ENCODE measurements at regions not wholly inside any gene's neighbourhood (a gene's known extent, or its start where the extent isn't known, plus 50 kb on each side); places are given as distances from the start of the nearest gene placed in this dataset.

DNA sequence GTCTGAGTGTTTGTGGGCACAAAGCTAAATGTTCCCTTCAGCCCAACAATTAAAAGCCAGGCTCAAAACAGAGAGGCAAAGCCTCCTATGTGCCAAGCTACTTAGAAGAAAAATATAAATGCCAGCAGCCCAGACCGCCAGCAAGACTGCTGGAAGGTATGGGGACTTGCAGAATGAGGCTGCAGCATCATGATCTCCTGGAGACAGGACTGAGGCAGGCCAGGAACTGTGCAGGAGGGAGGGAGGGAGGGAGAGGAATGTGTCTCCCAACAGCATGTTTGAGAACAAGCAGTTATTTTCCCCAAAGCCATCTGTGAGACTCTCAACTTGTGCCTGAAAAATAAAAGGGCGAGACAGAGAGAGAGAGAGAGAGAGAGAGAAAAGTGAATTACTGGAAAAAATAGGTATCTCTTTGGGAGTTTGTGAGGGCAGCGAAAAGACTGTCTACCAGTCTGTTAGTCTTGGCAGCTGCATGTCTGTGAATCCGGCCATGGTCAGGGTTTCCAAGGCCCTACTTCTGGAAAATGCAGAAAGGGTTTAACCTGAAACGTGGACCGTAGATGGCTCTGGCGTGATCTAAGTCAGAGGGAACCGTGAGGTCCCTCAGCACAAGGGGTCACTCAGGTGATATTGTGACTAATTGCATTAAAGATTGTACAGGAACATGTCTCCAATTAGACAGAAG is 139.7 kb upstream of the COL8A1 start:
- DNase-seq: no peak

DNA sequence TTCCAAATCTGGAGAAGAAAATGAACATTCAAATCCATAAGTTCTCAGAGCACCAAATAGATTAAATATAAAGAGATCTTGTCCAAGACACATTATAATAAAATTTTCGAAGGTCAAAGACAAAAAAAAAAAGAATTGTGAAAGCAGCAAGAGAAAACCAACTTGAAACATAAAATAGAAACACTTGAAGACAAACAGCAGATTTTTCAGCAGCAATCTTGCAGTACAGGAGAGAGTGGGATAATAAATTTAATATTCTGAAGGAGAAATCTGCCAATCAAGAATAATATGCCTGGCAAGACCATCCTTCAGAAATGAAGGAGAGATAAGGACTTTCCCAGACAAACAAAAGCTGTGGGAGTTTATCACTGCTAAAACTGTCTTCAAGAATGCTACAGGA is 150.5 kb upstream of the COL8A1 start:
- DNase-seq: no peak

DNA sequence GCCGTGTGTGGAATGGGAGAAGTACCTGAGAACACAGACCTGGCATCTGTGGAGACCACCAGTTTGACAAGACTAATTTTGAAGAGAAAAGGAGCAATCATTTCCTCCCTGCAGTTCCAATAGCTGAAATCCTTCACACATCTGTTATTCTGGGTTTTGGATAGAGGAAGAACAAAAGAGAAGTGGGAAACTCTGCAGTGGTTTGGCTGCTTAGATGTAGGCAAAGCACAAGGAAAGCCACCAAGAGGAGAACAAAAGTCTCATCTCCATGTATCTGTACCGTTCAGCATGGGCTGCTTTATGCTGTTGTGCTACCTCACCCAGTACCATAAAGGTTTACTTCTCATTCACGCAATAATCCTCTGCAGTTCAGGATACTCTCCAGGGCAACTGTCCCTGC is 153.1 kb upstream of the COL8A1 start:
- DNase-seq: no peak

DNA sequence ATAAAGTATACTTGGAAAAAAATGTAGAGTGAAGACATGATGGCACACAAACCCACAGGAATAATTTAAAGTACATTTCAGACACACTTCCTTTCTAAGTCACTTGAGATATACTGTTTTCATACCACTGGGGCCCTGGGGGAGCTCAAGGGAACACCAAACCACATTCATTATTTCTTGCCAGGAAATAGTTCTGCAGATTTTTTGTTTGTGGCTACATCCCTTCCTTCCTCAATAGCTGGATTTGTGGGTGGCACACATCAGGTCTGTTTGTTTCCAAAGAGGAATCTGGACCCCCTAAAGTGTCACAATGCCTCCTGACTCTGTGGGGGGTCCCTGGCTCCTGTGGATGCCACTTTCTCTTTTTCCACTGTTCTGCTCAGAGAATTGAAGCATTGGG is 153.5 kb upstream of the COL8A1 start:
- no peak for DNase-seq

DNA sequence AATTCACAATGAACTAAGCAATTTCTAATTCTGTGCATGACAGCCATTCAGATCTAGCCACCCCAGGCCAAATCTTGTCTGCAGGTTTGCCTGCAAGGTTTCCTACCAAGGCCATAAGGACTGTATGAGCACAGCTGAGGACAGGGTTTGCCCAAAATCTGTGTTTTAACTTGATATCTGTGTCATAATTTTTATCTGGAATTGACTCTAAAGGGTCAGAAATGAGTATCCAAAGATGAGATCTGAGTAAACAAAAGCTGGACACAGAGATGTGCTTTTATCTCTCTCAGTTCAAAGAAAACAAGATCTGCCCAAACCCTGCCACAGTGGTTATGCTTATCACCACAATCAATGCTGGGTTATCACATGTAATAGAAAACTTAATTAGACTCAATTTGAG is 154.6 kb upstream of the COL8A1 start:
- no peak for DNase-seq

DNA sequence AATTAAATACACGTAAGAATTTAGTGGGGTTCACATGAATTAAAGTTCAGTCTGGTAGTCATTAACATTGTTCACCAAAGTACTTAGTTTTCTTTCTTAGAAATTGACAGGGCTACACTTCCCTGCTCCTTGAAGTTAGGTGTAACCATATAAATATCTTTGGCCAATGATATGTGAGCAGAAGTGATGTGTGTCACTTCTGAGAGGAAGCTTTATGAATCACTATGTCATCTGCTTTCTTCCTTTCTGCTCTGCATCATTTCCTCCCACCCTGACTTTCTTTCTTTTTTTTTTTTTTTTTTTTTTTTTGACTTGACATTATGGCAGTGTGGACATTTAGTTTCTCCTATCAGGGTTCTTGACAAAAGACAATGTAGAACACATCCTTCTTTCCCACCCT is 156.2 kb upstream of the COL8A1 start:
- no peak for DNase-seq

DNA sequence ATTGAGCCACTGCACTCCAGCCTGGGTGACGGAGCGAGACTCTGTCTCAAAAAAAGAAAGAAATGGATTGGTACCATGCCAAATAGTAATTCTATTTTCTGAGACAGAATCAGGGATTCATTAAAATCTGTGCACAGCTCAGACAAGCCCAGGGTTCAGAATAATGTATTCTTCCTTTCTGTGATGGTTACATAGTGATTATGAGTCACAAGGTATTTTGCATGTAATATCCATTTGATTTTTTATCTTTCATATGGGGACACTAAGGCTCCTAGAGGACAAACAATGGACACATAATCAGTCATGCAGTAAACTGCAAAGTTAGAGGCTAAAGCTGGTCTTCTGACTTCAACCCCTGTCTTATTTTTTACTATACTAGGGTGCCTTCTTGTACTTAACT is 156.8 kb upstream of the COL8A1 start:
- no peak for DNase-seq

DNA sequence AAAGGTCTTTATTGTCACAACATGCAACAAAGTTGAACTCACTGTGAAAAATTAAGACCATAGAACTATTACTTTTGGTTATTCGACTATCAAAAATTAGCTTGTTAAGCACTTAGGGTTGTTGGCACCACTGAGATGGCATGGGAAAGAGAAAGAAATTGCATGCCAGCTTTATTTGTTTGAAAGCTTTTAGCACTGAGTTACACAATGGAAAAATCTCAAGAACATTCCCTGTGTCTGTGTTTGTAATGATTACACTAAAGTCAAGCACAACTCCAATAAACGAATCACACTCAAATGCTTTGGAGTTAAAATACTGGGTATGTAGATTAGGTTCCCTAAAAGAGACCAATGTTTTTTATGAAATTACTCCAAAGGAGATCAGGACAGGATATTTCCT is 158.6 kb upstream of the COL8A1 start:
- no peak for DNase-seq

DNA sequence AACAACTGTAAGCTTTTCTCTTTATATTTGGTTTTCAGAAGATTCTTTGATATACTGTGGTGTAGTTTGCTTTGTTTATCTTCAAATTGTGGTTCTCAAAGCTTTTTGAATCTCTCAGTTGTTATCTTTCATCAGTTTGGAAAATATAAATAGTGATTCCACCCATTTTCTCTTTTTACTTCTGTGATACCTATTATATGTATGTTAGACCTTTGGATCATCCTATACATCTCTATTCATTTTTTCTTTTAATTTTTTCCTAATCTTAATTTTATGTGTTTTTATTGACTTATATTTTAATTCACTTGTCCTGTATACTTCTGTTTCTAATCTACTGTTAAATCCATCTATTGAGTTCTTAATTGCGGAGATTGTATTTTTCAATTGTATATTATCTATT is 160.7 kb upstream of the COL8A1 start:
- DNase-seq: no peak

DNA sequence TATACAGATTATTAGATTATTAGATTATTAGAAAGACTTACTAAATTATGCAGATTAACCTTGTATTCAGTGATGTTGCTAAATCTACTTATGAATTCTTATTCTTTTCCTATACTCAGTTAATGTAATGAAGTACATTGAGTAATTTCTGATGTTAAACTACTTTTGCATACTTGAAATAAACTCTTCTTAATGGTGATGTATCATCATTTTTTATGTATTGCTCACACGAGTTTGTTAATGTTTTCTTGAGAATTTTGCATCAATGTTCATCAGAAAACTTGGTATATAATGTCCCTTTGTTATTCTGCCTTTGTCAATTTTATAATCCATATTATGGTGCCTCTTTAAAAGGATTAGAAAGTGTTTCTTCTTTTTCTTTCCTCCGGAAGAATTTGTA is 163.2 kb upstream of the COL8A1 start:
- no peak for DNase-seq

DNA sequence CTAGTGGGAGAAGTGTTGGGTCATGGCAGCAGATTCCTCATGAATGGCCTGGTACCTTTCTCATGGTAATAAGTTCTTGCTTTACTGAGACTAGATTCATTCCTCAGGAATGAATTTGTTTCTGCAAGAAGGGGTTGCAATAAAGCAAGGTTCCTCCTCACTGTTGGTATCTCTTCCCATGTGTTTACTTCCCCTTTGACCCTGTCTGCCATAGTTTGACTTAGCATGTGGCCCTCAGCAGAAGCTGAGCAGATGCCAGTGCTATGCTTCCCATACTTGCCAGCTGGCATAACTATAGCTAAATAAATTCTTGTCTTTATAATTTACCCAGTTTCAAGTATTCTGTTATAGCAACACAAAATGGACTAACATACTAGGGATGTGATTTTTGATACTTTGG is 163.6 kb upstream of the COL8A1 start:
- DNase-seq: no peak

DNA sequence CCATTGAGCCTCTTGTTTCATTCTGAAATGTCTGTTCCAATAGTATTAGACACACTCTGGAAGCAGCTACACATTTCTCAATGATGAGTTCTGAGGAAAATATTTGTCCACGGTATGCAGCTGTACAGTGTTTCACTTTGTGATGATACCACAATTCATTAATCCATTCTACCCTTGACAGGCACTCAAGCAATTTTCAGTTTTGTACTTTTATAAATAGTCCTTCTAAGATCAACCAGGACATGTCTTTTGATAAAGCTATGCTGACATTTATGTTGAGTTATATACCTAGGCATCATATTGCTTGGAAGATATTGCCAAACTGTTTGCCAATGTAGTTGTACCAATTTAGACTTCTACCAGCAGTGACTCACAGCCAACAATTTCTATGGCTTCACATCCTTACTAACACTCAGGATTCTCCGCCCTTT is 165.1 kb upstream of the COL8A1 start:
- no peak for DNase-seq

DNA sequence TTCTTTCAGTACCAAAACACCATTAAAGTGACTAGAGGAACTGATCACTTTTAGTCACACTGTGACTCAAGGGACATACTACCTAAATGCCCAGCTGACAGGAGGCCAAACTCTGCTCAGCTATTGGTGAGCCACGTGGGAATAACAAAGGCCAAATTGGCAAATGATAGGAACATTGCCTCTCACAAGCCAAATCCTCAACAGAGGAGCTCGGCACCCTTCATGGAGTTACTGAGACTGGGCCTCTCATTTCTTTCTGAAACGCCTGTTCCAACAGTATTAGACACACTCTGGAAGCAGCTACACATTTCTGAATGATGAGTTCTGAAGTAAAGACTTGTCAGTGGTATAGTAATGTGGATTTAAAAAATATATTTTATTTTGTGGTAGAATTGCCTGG is 166.0 kb upstream of the COL8A1 start:
- DNase-seq: no peak

DNA sequence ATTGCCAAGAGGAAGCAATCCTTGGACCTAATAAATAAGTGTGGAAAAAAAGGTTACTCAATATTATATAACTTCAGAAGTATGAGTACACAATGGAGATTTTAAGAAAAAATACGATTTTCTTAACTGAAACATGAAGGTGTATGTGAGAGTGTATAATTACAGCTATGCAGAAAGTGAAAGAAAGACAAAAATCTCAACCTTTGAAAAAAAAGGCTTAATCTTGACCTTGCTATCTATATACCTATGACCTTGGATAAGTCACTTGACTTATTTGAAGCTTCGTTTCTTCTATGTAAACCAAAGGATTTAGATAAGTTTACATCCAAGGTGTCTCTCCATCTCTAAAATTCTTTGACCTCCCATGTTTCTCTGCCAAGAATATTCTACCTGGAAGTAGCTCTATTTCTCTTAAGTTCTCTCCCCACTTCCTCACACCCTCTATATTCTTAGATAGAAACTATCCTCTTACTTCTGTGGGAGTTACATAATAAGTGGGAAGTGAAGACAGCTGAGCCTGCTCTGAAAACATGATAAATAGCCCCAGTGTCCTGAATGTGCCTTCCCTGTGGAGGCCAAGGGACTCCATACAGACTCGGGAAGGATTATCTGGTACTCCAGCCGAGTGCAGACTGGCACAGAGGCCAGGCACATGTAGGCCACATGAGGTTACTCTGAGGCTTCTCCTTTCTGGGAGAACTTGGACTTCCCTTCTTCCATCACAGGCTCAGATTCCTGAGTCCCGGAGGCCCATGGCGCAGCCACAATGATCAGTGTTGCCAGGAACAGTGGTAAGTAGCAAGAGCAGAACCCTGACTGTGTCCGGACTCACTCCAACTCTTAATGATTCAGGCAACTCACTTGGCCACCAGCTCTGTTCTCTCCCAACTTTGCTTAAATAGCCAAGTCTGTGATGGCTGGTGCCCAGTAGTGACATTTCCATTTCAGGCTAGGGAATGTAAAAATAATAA is 166.8 kb upstream of the COL8A1 start:
- DNase-seq: no peak

DNA sequence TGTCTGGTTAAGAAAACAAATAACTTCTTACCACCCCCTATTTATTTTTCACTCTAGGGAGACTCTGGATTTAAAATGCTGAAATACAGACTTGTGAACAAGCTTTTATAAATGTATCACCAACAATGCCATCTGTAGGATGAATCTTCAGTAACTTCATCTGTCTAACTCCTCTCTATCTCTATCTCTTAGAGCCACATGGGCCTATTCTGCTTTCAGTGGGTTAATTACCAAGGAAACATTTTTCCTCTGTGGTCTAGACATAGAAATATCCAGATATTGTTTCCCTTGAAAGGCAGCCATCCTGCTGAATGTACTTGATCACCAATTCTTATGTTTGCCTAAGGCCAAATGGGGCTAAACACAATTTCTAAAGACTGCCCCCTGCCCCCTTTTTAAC is 167.6 kb upstream of the COL8A1 start:
- DNase-seq: no peak

DNA sequence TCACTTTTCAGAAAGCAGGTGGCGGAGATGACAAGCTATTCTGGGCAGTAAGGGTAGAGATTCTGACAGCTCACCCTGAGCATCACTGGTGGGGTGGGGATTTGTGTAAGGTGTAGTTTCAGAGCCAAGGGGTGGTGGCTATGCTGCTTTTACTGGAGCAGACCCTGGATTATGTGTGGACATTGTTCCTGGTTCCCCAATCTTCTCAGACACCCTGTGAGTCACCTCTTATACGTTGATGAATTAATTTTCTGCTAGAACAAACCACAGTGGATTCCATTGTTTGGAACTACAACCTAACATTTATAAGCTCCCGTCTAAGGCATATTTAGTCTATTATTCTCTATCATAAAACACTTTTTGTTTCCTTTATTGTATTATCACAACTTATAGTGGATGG is 169.5 kb upstream of the COL8A1 start:
- DNase-seq: no peak

DNA sequence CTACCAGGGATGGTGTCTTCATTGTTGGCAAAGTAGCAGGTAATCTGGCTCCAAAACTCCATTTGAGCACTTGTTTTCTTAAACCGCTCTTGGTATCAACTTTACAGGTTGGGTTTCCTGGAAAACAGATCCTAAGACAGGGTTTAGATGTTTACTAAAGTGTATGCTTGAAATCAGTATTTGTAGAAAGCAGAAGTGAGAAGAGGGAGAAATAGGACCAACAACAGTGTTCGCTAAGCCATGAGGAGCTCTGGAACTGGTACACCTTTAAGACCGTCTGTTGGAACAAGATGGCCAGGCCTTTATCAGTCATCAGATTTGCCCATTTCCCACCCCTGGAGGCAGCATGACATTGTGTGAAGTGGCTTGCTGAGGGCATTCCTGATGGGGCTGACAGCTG is 171.0 kb upstream of the COL8A1 start:
- no peak for DNase-seq

DNA sequence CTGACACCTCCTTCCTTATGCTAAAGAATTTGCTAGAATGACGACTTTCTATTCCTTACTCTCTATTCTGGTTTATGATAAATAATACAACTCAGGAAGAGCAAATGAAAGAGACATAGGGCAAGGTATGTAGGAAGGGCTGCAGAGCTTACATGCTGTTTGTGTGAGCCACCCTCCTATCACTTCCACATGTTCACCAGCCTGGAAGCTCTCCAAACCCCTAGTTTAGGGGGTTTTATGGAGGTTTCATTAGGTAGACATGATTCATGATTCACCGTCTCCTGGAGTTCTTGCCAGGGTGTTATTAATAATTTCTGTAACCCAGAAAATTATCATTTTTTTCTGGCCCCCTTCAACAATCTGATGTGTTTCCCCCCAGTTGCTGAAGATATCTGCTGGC is 172.1 kb upstream of the COL8A1 start:
- DNase-seq: no peak

DNA sequence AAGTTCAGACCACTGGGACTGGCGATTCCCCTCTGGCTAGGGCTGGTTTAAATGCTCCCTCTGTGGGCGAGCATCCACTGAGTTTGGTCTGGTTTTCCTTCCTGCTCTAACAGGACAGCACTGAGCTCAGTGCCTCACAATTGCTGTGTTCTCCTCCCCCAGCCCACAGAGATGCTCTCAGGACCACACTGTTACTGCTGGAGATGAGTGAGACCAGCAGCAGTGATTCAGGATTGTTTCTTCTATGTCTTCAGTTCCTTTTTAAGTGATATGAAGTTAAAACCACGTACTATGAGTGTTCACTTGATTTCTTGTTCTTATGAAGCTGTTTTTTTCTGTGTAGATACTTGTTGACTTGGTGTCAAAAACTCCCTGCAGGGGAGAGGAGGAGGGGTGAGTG is 180.4 kb upstream of the COL8A1 start:
- no peak for DNase-seq

DNA sequence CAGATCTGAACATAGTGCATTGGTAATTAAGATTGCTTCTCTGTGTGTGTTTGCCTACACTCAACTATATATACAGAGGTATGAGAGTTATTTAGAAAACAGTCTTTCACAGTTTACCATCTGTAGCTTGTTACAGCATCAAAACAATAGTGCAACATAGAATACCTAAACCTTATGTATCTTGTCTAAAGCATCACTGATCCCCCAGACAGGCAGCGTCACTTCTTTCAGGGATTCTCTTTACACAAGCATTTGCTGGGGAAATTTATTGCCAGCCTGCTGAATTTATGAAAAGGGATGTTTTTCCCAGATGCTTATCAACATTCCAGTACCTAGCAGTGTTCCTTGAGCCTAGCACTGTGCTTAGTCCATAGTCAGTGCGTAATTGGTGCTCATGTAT is 195.8 kb upstream of the COL8A1 start:
- no peak for DNase-seq

DNA sequence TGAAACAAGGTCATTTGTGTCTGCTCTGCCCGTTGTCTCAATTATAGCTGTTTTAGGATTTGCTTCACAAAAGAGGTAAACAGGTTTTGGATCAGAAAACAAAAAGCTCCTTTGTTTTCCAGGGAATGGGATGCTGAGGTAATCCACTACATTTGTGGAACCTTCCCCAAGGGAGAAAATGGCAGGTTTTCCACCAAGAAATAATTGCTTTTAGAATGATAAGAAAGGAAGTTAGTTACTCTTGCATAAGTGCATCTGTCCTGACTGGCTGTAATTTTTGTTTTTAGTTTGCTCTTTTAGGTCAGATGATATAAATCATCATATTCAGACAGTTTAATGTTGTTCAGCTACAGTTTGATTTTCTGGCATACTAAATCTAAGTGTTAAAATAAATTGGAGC is 198.5 kb upstream of the COL8A1 start:
- no peak for DNase-seq

DNA sequence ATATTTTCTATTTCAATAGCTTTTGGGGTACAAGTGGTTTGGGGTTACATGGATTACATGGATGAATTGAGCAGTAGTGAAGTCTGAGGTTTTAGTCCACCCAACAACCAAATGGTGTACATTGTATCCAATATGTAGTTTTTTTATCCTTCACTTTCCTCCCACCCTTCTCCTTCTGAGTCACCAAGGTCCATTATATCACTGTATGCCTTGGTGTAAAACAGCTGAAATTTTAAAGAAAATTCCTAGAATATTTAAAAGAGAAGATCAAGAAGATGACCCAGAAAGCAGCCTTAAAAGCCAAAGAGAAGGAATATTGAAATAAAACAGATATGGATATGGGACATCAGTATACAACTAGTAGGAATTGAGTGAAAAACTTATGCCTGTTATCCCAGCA is 204.2 kb upstream of the COL8A1 start:
- DNase-seq: no peak

DNA sequence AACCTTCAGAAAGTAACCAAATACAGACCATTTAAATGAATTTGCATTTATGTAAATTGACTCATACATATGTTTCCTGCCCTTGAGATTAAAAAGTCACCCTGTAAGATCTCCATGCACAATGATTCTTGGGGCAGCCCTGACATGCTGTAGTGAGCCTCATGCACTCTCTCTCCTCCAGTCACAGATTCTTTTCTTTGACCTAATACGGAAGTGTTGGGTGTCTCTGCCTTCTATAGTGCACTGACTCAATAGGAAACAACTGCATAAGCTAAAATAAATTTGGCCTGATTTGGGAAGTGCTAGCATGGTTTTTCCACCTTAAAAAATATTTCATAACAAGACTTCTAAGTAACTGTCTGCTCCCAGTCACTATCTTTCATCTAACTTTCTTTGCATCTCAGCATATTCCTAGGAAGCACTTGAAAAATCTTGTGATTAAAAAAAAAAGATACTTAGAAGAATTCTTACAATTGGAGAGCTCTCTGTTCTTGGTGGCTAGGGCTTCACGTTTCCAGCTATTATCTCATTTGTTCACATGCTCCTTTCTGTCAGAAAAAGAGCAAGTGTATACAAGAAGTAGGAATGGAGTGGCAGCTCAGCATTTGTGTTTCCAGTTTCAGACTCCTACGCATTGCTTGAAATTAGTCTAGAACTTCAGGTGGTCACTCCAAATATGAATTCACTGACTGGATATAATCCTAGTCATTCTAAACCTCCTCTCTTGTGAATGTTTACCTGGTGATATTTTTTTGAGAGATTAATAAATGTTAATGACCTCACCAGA is 207.9 kb upstream of the COL8A1 start:
- DNase-seq: no peak

DNA sequence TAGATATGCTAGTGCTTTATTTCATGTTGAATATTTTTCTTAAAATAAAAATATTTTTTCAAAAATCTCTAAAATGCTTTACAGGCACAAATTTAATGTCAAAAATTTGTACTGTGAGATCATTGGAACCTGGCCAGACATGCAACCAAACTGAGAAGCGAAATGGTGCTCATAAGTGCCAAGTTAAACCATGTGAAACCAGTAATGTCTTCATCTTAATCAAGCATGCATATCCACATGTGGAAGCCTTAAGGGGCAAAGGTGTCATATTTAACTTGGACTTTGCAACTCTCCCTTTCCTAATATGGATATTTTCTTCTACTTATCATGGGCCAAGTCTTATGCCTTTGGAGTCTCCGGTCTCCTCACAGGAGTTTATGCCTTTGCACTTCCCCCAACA is 208.9 kb upstream of the COL8A1 start:
- no peak for DNase-seq

All from T1000 (cell line).